ENCODE measurements at regions not wholly inside any gene's neighbourhood (a gene's known extent, or its start where the extent isn't known, plus 50 kb on each side); places are given as distances from the start of the nearest gene placed in this dataset.

DNA sequence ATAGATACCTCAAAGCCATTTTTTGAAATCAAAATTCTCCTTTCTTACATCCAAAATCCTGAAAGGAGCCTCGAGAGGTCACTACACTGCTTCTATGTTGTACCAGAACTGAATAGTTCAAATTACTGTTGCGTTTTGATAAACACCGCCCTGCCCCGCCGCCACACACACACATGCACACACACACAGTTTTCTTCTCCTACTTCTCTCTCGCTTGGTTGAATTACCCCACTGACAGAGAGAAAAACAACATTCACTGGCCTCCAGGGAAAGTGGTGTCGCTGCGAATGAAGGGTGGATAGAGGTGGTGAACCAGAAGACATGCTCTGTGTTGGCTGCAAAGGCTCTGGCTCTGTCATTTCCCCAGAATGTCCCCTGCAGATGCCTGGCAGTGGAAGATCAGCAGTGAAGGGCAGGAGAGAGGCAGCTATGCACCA, 183.4 kb upstream of the RFC3 start:
- TF ChIP-seq WRNIP1 (IDR thresholded peaks at IDR 0.05; ENCODE audit: borderline replicate concordance, low read depth, low read length): no peak
- TF ChIP-seq JUNB (IDR thresholded peaks at IDR 0.05): no peak
- TF ChIP-seq NR2F1 (conservative IDR thresholded peaks at IDR 0.05): no peak

Data from GM12878 (cell line).